ENCODE measurements at regions not wholly inside any gene's neighbourhood (a gene's known extent, or its start where the extent isn't known, plus 50 kb on each side); places are given as distances from the start of the nearest gene placed in this dataset.

GRCh38 chr5:88660947-88661805 lies 221.8 kb downstream of the MEF2C start:
- no peaks in the 10 kb centered on the region for H4K20me1 ChIP-seq (replicated peaks; ENCODE audit: insufficient read depth)
- H2AFZ ChIP-seq = no peak overlapping the region
- H3K4me1 ChIP-seq (ENCODE audit: insufficient read depth) = peaks cover 60% of the 10 kb centered on the region
- Mint-ChIP-seq H3K27ac (no peak overlapping the region), H3K9me3 (no peaks in the 10 kb centered on the region), H3K4me3 (peak overlapping the region; percentile 64), H3K4me1 (peaks cover 56% of the 10 kb centered on the region), H3K27me3 (ENCODE audit: insufficient read depth, low read depth, poor library complexity) (peaks cover 78% of the 10 kb centered on the region), H3K36me3 (ENCODE audit: low read depth) (no peaks in the 10 kb centered on the region; the same call in 2 of the 3 replicates)
- H3K4me2 ChIP-seq = peak overlapping the region; percentile 74
- H3K27ac ChIP-seq (ENCODE audit: low read depth) = no peak overlapping the region
- peak overlapping the region; percentile 50 for H3K4me3 ChIP-seq
- H3F3A ChIP-seq (replicated peaks; ENCODE audit: low read depth) = peaks cover 10% of the 10 kb centered on the region
- ATAC-seq (peak; percentile 85), DNase-seq (ENCODE audit: low spot score) (peak; percentile 96)
- H3K79me2 ChIP-seq (replicated peaks; ENCODE audit: insufficient read depth) = no peaks in the 10 kb centered on the region
- H3K36me3 ChIP-seq (ENCODE audit: insufficient read depth) = no peaks in the 10 kb centered on the region
- no peaks in the 10 kb centered on the region for H3K9me2 ChIP-seq (ENCODE audit: insufficient read depth)
- peaks cover 83% of the 10 kb centered on the region for H3K27me3 ChIP-seq (ENCODE audit: insufficient read depth)
- TF ChIP-seq ETS1 (IDR thresholded peaks at IDR 0.05) = no peak
- peak; percentile 38 for TF ChIP-seq EZH2 (IDR thresholded peaks at IDR 0.05; ENCODE audit: low read depth, unreplicated experiment)
- no peak for TF ChIP-seq JUNB (IDR thresholded peaks at IDR 0.05; ENCODE audit: unreplicated experiment)
- TF ChIP-seq CTCF (conservative IDR thresholded peaks at IDR 0.05; ENCODE audit: low read depth in 2 of 2) = 0 out of 4 replicates have a peak, but pooled peaks of 1 of the 2 experiments have one; percentile 16
- TF ChIP-seq CREB1 (CRISPR knock-in tag; IDR thresholded peaks at IDR 0.05; ENCODE audit: low read depth) = peak; percentile 33; the same call in 1 of the 2 replicates
- TF ChIP-seq EZH2phosphoT487 (IDR thresholded peaks at IDR 0.05; ENCODE audit: unreplicated experiment) = no peak

- no peak overlapping the region for H2AFZ ChIP-seq
- no peaks in the 10 kb centered on the region for H3K79me2 ChIP-seq (replicated peaks; ENCODE audit: insufficient read depth)
- no peak overlapping the region for H3K27ac Mint-ChIP-seq
- H3K36me3 Mint-ChIP-seq (ENCODE audit: low read depth) = no peaks in the 10 kb centered on the region; the same call in 2 of the 3 replicates
- peak overlapping the region; percentile 50 for H3K4me3 ChIP-seq
- H3F3A ChIP-seq (replicated peaks; ENCODE audit: low read depth) = peaks cover 7% of the 10 kb centered on the region; the same call in 1 of the 2 replicates
- no peak overlapping the region for H3K27ac ChIP-seq (ENCODE audit: low read depth)
- peaks cover 75% of the 10 kb centered on the region for H3K27me3 ChIP-seq (ENCODE audit: insufficient read depth)
- no peaks in the 10 kb centered on the region for H3K9me3 Mint-ChIP-seq
- H3K27me3 Mint-ChIP-seq (ENCODE audit: insufficient read depth, low read depth, poor library complexity) = peaks cover 71% of the 10 kb centered on the region
- ATAC-seq (peak; percentile 33), DNase-seq (ENCODE audit: low spot score) (peak; percentile 73)
- no peaks in the 10 kb centered on the region for H3K36me3 ChIP-seq (ENCODE audit: insufficient read depth)
- H3K4me3 Mint-ChIP-seq = peak overlapping the region; percentile 65
- TF ChIP-seq POLR2AphosphoS5 (IDR thresholded peaks at IDR 0.05; ENCODE audit: low read depth) = no peak
- peaks cover 54% of the 10 kb centered on the region for H3K4me1 ChIP-seq (ENCODE audit: insufficient read depth)
- no peaks in the 10 kb centered on the region for H4K20me1 ChIP-seq (replicated peaks; ENCODE audit: insufficient read depth)
- peaks cover 48% of the 10 kb centered on the region for H3K4me1 Mint-ChIP-seq
- no peaks in the 10 kb centered on the region for H3K9me2 ChIP-seq (ENCODE audit: insufficient read depth)
- H3K4me2 ChIP-seq = peak overlapping the region; percentile 72
Observed at GRCh38 chr5:88660264-88660946, 222.6 kb downstream of the MEF2C start.

Measured in GM23338 (cell line).